ENCODE measurements at regions not wholly inside any gene's neighbourhood (a gene's known extent, or its start where the extent isn't known, plus 50 kb on each side); places are given as distances from the start of the nearest gene placed in this dataset.

DNA sequence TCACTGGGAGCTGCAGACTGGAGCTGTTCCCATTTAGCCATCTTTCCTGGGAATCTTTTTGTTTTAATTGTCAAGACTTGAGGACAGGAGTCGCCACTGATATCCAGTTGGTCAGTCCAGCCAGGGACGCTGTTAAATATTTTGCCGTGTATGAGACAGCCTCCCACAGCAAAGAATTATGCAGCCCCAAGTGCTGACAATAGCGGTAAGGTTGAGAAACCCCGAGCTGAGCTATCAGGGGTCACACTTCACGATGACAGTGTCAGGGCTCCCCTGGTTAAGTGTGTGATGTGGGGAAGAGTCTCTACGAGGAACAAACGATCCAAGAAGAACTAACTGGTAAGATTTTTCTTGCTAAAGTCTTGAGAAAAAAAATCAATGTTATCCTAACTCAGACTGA, 372.0 kb upstream of the MPDZ start:
- TF ChIP-seq, protein P1, sequence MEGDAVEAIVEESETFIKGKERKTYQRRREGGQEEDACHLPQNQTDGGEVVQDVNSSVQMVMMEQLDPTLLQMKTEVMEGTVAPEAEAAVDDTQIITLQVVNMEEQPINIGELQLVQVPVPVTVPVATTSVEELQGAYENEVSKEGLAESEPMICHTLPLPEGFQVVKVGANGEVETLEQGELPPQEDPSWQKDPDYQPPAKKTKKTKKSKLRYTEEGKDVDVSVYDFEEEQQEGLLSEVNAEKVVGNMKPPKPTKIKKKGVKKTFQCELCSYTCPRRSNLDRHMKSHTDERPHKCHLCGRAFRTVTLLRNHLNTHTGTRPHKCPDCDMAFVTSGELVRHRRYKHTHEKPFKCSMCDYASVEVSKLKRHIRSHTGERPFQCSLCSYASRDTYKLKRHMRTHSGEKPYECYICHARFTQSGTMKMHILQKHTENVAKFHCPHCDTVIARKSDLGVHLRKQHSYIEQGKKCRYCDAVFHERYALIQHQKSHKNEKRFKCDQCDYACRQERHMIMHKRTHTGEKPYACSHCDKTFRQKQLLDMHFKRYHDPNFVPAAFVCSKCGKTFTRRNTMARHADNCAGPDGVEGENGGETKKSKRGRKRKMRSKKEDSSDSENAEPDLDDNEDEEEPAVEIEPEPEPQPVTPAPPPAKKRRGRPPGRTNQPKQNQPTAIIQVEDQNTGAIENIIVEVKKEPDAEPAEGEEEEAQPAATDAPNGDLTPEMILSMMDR (IDR thresholded peaks at IDR 0.05; ENCODE audit: low read depth, low read length): no peak
- TF ChIP-seq EZH2phosphoT487 (IDR thresholded peaks at IDR 0.05; ENCODE audit: low read depth): no peak
- Histone ChIP-seq H3K4me3 (ENCODE audit: low read length) (no peak overlapping the region), H2AFZ (ENCODE audit: low read depth, low read length) (no peak overlapping the region), H3K79me2 (ENCODE audit: low read length) (no peaks in the 10 kb centered on the region), H3K27me3 (ENCODE audit: low read depth, low read length) (no peaks in the 10 kb centered on the region), H3K9me3 (ENCODE audit: insufficient read depth, low read length) (no peaks in the 10 kb centered on the region), H3K9ac (ENCODE audit: low read length) (no peak overlapping the region), H3K27ac (ENCODE audit: low read length) (no peak overlapping the region), H3K4me1 (ENCODE audit: low read length) (no peaks in the 10 kb centered on the region), H3K36me3 (replicated peaks; ENCODE audit: low read depth, low read length) (no peaks in the 10 kb centered on the region), H4K20me1 (ENCODE audit: insufficient read depth, low read length) (no peaks in the 10 kb centered on the region), H3K4me2 (ENCODE audit: low read length) (no peak overlapping the region)

GRCh38 chr9:13648676-13649075, 369.2 kb upstream of the MPDZ start:
- H2AFZ ChIP-seq (ENCODE audit: low read depth, low read length): no peak overlapping the region
- H3K79me2 ChIP-seq (ENCODE audit: low read length): no peaks in the 10 kb centered on the region
- no peak overlapping the region for H3K4me3 ChIP-seq (ENCODE audit: low read length)
- H4K20me1 ChIP-seq (ENCODE audit: insufficient read depth, low read length): no peaks in the 10 kb centered on the region
- no peaks in the 10 kb centered on the region; the same call in 1 of the 2 replicates for H3K27me3 ChIP-seq (ENCODE audit: low read depth, low read length)
- no peak overlapping the region for H3K9ac ChIP-seq (ENCODE audit: low read length)
- H3K36me3 ChIP-seq (replicated peaks; ENCODE audit: low read depth, low read length): no peaks in the 10 kb centered on the region
- no peak overlapping the region for H3K4me2 ChIP-seq (ENCODE audit: low read length)
- TF ChIP-seq EZH2phosphoT487 (IDR thresholded peaks at IDR 0.05; ENCODE audit: low read depth): no peak
- TF ChIP-seq, protein P1 (IDR thresholded peaks at IDR 0.05; ENCODE audit: low read depth, low read length): no peak
- no peaks in the 10 kb centered on the region for H3K9me3 ChIP-seq (ENCODE audit: insufficient read depth, low read length)
- no peak overlapping the region for H3K27ac ChIP-seq (ENCODE audit: low read length)
- H3K4me1 ChIP-seq (ENCODE audit: low read length): no peaks in the 10 kb centered on the region; the same call in 1 of the 2 replicates

DNA sequence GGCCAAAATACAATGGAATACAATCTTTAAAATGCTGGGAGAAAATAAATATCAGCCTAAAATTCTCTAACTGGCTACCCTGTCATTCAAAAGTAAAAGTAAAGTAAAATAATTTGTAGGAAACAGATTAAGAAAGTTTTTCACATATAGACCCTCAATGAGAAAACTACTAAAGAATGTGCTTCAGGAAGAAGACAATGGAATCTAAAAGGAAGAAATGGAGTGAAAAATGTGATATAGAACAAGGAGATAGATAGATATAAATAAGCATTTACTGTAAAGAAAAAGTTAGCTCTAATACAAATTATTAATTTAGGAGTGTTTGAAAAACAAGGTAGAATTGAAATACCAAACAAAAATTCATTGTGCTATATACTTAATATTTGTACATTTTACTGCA, 368.6 kb upstream of the MPDZ start:
- Histone ChIP-seq H3K4me3 (ENCODE audit: low read length) (no peak overlapping the region), H4K20me1 (ENCODE audit: insufficient read depth, low read length) (no peaks in the 10 kb centered on the region), H3K9ac (ENCODE audit: low read length) (no peak overlapping the region), H3K4me1 (ENCODE audit: low read length) (peaks cover 6% of the 10 kb centered on the region), H3K79me2 (ENCODE audit: low read length) (no peaks in the 10 kb centered on the region), H3K4me2 (ENCODE audit: low read length) (no peak overlapping the region), H3K9me3 (ENCODE audit: insufficient read depth, low read length) (no peaks in the 10 kb centered on the region), H2AFZ (ENCODE audit: low read depth, low read length) (no peak overlapping the region), H3K27ac (ENCODE audit: low read length) (no peak overlapping the region), H3K27me3 (ENCODE audit: low read depth, low read length) (no peaks in the 10 kb centered on the region; the same call in 1 of the 2 replicates), H3K36me3 (replicated peaks; ENCODE audit: low read depth, low read length) (no peaks in the 10 kb centered on the region)
- TF ChIP-seq, protein P1 (IDR thresholded peaks at IDR 0.05; ENCODE audit: low read depth, low read length): no peak
- no peak for TF ChIP-seq EZH2phosphoT487 (IDR thresholded peaks at IDR 0.05; ENCODE audit: low read depth)

DNA sequence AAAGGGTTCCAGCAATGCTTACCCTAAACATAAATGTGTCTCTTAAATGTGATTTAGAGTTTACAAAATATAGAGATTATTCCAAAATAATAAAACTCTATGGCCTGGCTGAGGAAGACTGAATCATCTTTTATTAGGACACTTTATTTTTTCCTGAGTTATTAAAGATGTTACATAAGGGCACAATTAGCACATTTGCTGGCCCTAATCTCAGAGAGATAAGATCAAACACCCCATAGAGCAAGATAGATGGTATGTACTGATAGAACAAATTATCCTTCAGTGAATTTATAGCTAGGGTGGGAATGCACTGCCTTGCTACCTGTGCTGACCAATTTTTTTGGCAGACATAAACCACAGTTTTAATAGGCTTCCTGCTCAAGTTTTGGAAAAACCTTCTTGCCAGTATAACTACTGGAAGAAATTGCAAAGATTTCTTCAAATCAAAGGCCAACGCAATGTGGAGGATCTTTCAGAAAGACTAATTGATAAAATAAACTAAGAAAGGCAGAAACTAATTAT, 367.1 kb upstream of the MPDZ start:
- no peak overlapping the region for H2AFZ ChIP-seq (ENCODE audit: low read depth, low read length)
- H3K27me3 ChIP-seq (ENCODE audit: low read depth, low read length): no peaks in the 10 kb centered on the region; the same call in 1 of the 2 replicates
- no peak overlapping the region for H3K4me2 ChIP-seq (ENCODE audit: low read length)
- no peaks in the 10 kb centered on the region for H4K20me1 ChIP-seq (ENCODE audit: insufficient read depth, low read length)
- H3K36me3 ChIP-seq (replicated peaks; ENCODE audit: low read depth, low read length): no peaks in the 10 kb centered on the region
- H3K9ac ChIP-seq (ENCODE audit: low read length): no peak overlapping the region
- H3K27ac ChIP-seq (ENCODE audit: low read length): no peak overlapping the region
- no peak for TF ChIP-seq EZH2phosphoT487 (IDR thresholded peaks at IDR 0.05; ENCODE audit: low read depth)
- TF ChIP-seq, protein P1 (IDR thresholded peaks at IDR 0.05; ENCODE audit: low read depth, low read length): no peak
- no peaks in the 10 kb centered on the region for H3K79me2 ChIP-seq (ENCODE audit: low read length)
- no peaks in the 10 kb centered on the region for H3K9me3 ChIP-seq (ENCODE audit: insufficient read depth, low read length)
- H3K4me3 ChIP-seq (ENCODE audit: low read length): no peak overlapping the region
- peaks cover 15% of the 10 kb centered on the region for H3K4me1 ChIP-seq (ENCODE audit: low read length)

Data from OCI-LY3 (cell line).